ENCODE measurements at regions not wholly inside any gene's neighbourhood (a gene's known extent, or its start where the extent isn't known, plus 50 kb on each side); places are given as distances from the start of the nearest gene placed in this dataset.

- no peak overlapping the region for H3K4me3 Mint-ChIP-seq
- TF ChIP-seq, protein P1, sequence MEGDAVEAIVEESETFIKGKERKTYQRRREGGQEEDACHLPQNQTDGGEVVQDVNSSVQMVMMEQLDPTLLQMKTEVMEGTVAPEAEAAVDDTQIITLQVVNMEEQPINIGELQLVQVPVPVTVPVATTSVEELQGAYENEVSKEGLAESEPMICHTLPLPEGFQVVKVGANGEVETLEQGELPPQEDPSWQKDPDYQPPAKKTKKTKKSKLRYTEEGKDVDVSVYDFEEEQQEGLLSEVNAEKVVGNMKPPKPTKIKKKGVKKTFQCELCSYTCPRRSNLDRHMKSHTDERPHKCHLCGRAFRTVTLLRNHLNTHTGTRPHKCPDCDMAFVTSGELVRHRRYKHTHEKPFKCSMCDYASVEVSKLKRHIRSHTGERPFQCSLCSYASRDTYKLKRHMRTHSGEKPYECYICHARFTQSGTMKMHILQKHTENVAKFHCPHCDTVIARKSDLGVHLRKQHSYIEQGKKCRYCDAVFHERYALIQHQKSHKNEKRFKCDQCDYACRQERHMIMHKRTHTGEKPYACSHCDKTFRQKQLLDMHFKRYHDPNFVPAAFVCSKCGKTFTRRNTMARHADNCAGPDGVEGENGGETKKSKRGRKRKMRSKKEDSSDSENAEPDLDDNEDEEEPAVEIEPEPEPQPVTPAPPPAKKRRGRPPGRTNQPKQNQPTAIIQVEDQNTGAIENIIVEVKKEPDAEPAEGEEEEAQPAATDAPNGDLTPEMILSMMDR (conservative IDR thresholded peaks at IDR 0.05) = no peak
Measured at GRCh38 chr2:47301731-47302130, 67.4 kb upstream of the EPCAM start.

GRCh38 chr2:47301277-47301618 is 67.9 kb upstream of the EPCAM start:
- Histone ChIP-seq H3K9ac (ENCODE audit: extremely low read depth, low read length, poor library complexity, severe bottlenecking) (no peak overlapping the region), H3K36me3 (ENCODE audit: control insufficient read depth, insufficient read depth, low read length) (no peaks in the 10 kb centered on the region), H3K27me3 (ENCODE audit: control insufficient read depth, insufficient read depth, low read length, poor library complexity, severe bottlenecking) (peaks cover 43% of the 10 kb centered on the region), H3K27ac (ENCODE audit: low read depth, low read length) (no peak overlapping the region), H3K9me3 (ENCODE audit: control insufficient read depth, low read length) (no peaks in the 10 kb centered on the region), H3K4me1 (ENCODE audit: control insufficient read depth, insufficient read depth, low read length) (peaks cover 6% of the 10 kb centered on the region), H3K4me3 (ENCODE audit: low read length) (no peak overlapping the region)
- 90 to 100% methylated on average over 2 to 3 of the region's 3 CpGs for WGBS, 2 experiments (ENCODE audit: insufficient coverage in 1 of 2, insufficient read length in 1 of 2)
- no peak for DNase-seq
- H3K27me3 Mint-ChIP-seq (ENCODE audit: insufficient read depth) = peaks cover 79% of the 10 kb centered on the region
- H3K27ac Mint-ChIP-seq = no peak overlapping the region
- H3K36me3 Mint-ChIP-seq (ENCODE audit: low read depth) = no peaks in the 10 kb centered on the region
- H3K4me3 Mint-ChIP-seq = no peak overlapping the region
- H3K4me1 Mint-ChIP-seq = peaks cover 16% of the 10 kb centered on the region
- TF ChIP-seq, protein P1 (conservative IDR thresholded peaks at IDR 0.05) = no peak
- no peaks in the 10 kb centered on the region for H3K9me3 Mint-ChIP-seq

More at GRCh38 chr2:47301731-47302130, 67.4 kb upstream of the EPCAM start:
- Histone ChIP-seq H3K4me3 (ENCODE audit: low read length) (no peak overlapping the region), H3K27me3 (ENCODE audit: control insufficient read depth, insufficient read depth, low read length, poor library complexity, severe bottlenecking) (peaks cover 48% of the 10 kb centered on the region), H3K4me1 (ENCODE audit: control insufficient read depth, insufficient read depth, low read length) (peaks cover 6% of the 10 kb centered on the region), H3K27ac (ENCODE audit: low read depth, low read length) (no peak overlapping the region), H3K9me3 (ENCODE audit: control insufficient read depth, low read length) (no peaks in the 10 kb centered on the region), H3K9ac (ENCODE audit: extremely low read depth, low read length, poor library complexity, severe bottlenecking) (no peak overlapping the region), H3K36me3 (ENCODE audit: control insufficient read depth, insufficient read depth, low read length) (no peaks in the 10 kb centered on the region)
- H3K4me1 Mint-ChIP-seq = peaks cover 16% of the 10 kb centered on the region
- no peaks in the 10 kb centered on the region for H3K9me3 Mint-ChIP-seq
- H3K27ac Mint-ChIP-seq = no peak overlapping the region
- peaks cover 84% of the 10 kb centered on the region for H3K27me3 Mint-ChIP-seq (ENCODE audit: insufficient read depth)
- no peaks in the 10 kb centered on the region for H3K36me3 Mint-ChIP-seq (ENCODE audit: low read depth)
- WGBS, 2 experiments (ENCODE audit: insufficient coverage in 1 of 2, insufficient read length in 1 of 2) = 88 to 95% methylated on average over 4 of the region's 4 CpGs
- no peak for DNase-seq

GRCh38 chr2:47300609-47301276 is 68.4 kb upstream of the EPCAM start:
- H3K36me3 ChIP-seq (ENCODE audit: control insufficient read depth, insufficient read depth, low read length) = no peaks in the 10 kb centered on the region
- H3K27me3 Mint-ChIP-seq (ENCODE audit: insufficient read depth) = peaks cover 74% of the 10 kb centered on the region
- H3K9ac ChIP-seq (ENCODE audit: extremely low read depth, low read length, poor library complexity, severe bottlenecking) = no peak overlapping the region
- H3K4me1 Mint-ChIP-seq = peaks cover 16% of the 10 kb centered on the region
- peaks cover 6% of the 10 kb centered on the region for H3K4me1 ChIP-seq (ENCODE audit: control insufficient read depth, insufficient read depth, low read length)
- H3K27me3 ChIP-seq (ENCODE audit: control insufficient read depth, insufficient read depth, low read length, poor library complexity, severe bottlenecking) = peaks cover 38% of the 10 kb centered on the region
- H3K9me3 Mint-ChIP-seq = no peaks in the 10 kb centered on the region
- H3K36me3 Mint-ChIP-seq (ENCODE audit: low read depth) = no peaks in the 10 kb centered on the region
- no peak overlapping the region for H3K27ac Mint-ChIP-seq
- H3K4me3 ChIP-seq (ENCODE audit: low read length) = no peak overlapping the region
- 98 to 100% methylated on average over 2 of the region's 3 CpGs for WGBS, 2 experiments (ENCODE audit: insufficient coverage in 1 of 2, insufficient read length in 1 of 2)
- no peak overlapping the region for H3K4me3 Mint-ChIP-seq
- no peaks in the 10 kb centered on the region for H3K9me3 ChIP-seq (ENCODE audit: control insufficient read depth, low read length)
- H3K27ac ChIP-seq (ENCODE audit: low read depth, low read length) = no peak overlapping the region
- no peak for DNase-seq
- TF ChIP-seq, protein P1 (conservative IDR thresholded peaks at IDR 0.05) = no peak

Measured in endodermal cell (in vitro differentiated cells).